Endothelial cell of umbilical vein (primary cell): ENCODE measurements at regions not wholly inside any gene's neighbourhood (a gene's known extent, or its start where the extent isn't known, plus 50 kb on each side); places are given as distances from the start of the nearest gene placed in this dataset.

Experiments used
- BruUV-seq: library from RNA; stranded (reverse); fragments of 400-500 nt; replicated peaks from 2 replicates; lab custom pipeline; 2021; lab: Mats Ljungman, UMichigan
- CTCF ChIA-PET: fragments of 300-600, 350-600 bp; sonication (Branson Sonifier 250); formaldehyde crosslinking; loops from one replicate; lab custom pipeline; 2021; ENCODE audit warnings: antibody characterized with exemption, inconsistent platforms; lab: Charles Lee
- POLR2A ChIA-PET: fragments of 300-600, 350-600 bp; sonication (Branson Sonifier 250); formaldehyde crosslinking; loops from one replicate; lab custom pipeline; 2021; ENCODE audit warnings: antibody characterized with exemption, inconsistent platforms; lab: Charles Lee
- DNase-seq: peaks from one replicate; pipeline ENCODE4 v3.0.0-alpha.2; 2011; ENCODE audit warnings: low read depth, low spot score
- FAIRE-seq: peaks from 2 replicates; lab custom pipeline; 2011; peaks lifted over from hg19 to GRCh38; lab: Jason Lieb, UNC
- H2AFZ ChIP-seq: 2 replicates; pipeline ENCODE4 v1.6.0; 2012; ENCODE audit warnings: low read depth, low read length, control low read depth, inconsistent platforms
- H3K27ac ChIP-seq: 2 replicates; pipeline ENCODE4 v1.5.1; 2011; ENCODE audit warnings: low read depth, mild to moderate bottlenecking, control low read depth, low read length, moderate library complexity; ENCODE audit not compliant: insufficient read depth
- H3K27me3 ChIP-seq, 2 experiments: 2 replicates each; pipeline versions ENCODE4 v1.6.0 to v1.6.1; 2011; ENCODE audit warnings: low read length in 2 of 2, mixed read lengths in 1 of 2; ENCODE audit not compliant: control insufficient read depth in 2 of 2, insufficient read depth in 2 of 2
- H3K36me3 ChIP-seq, 2 experiments: 2 replicates in 1 of 2; 3 replicates in 1 of 2; pipeline ENCODE4 v1.5.1; 2011; ENCODE audit warnings: low read length in 2 of 2, mild to moderate bottlenecking in 1 of 2, moderate library complexity in 1 of 2; ENCODE audit not compliant: control insufficient read depth in 2 of 2, insufficient read depth in 2 of 2; ENCODE audit errors: extremely low read depth in 1 of 2
- H3K4me1 ChIP-seq: 3 replicates; pipeline ENCODE4 v1.5.1; 2011; ENCODE audit warnings: mild to moderate bottlenecking, low read length; ENCODE audit not compliant: control insufficient read depth, insufficient read depth; ENCODE audit errors: extremely low read depth
- H3K4me2 ChIP-seq: 2 replicates; pipeline ENCODE4 v1.6.1; 2011; ENCODE audit warnings: low read length, control low read depth, mixed read lengths; ENCODE audit not compliant: insufficient read depth
- H3K4me3 ChIP-seq, 3 experiments: fragments of 200-600 bp in 1 of 3; sonication (generic), shearing (Covaris generic) in 1 of 3; replicated peaks in 1 of 3; 2 replicates each; pipeline ENCODE4 v1.5.1; 2011 to 2016; ENCODE audit warnings: control low read depth in 3 of 3, low read length in 3 of 3, mild to moderate bottlenecking in 2 of 3, inconsistent platforms in 1 of 3, low read depth in 1 of 3, moderate library complexity in 1 of 3; ENCODE audit not compliant: insufficient read depth in 1 of 3
- H3K79me2 ChIP-seq: 2 replicates; pipeline ENCODE4 v1.6.0; 2012; ENCODE audit warnings: low read length, inconsistent platforms; ENCODE audit not compliant: control insufficient read depth, insufficient read depth
- H3K9ac ChIP-seq: replicated peaks from 2 replicates; pipeline ENCODE3; 2011; ENCODE audit warnings: low read length, control low read depth; ENCODE audit not compliant: insufficient read depth; ENCODE audit errors: extremely low read depth
- H3K9me1 ChIP-seq: replicated peaks from 3 replicates; pipeline ENCODE4 v1.6.0; 2011; ENCODE audit warnings: mild to moderate bottlenecking, low read length; ENCODE audit not compliant: control insufficient read depth, insufficient read depth; ENCODE audit errors: extremely low read depth
- H3K9me3 ChIP-seq: replicated peaks from 2 replicates; pipeline ENCODE4 v1.5.1; 2012; ENCODE audit warnings: low read length, inconsistent platforms; ENCODE audit not compliant: control insufficient read depth, insufficient read depth
- H4K20me1 ChIP-seq: replicated peaks from 2 replicates; pipeline ENCODE3; 2011; ENCODE audit warnings: mild to moderate bottlenecking, low read length; ENCODE audit not compliant: control insufficient read depth, insufficient read depth; ENCODE audit errors: extremely low read depth
- EZH2 ChIP-seq: IDR thresholded peaks from 2 replicates; pipeline ENCODE4 v1.6.1; 2012; ENCODE audit warnings: borderline replicate concordance, low read depth, mild to moderate bottlenecking, moderate library complexity, low read length, inconsistent platforms; ENCODE audit not compliant: severe bottlenecking
- FOS ChIP-seq: IDR thresholded peaks from 2 replicates; pipeline ENCODE4 v1.6.1; 2011; ENCODE audit warnings: mild to moderate bottlenecking, low read length, moderate library complexity, borderline replicate concordance; ENCODE audit not compliant: insufficient read depth
- GATA2 ChIP-seq: IDR thresholded peaks from 2 replicates; pipeline ENCODE4 v1.7.0; 2011; ENCODE audit warnings: low read depth, mild to moderate bottlenecking, moderate library complexity, mixed read lengths, low read length; ENCODE audit not compliant: insufficient read length, insufficient read depth
- JUN ChIP-seq: IDR thresholded peaks from 2 replicates; pipeline ENCODE4 v1.6.1; 2011; ENCODE audit warnings: borderline replicate concordance, low read depth; ENCODE audit not compliant: insufficient read length, insufficient read depth
- MYC ChIP-seq: IDR thresholded peaks from one replicate; pipeline ENCODE4 v1.6.1; 2011; ENCODE audit warnings: mild to moderate bottlenecking, low read depth, low read length
- POLR2A ChIP-seq: IDR thresholded peaks from 2 replicates; pipeline ENCODE4 v1.6.1; 2012; ENCODE audit warnings: low read depth, mild to moderate bottlenecking, control low read depth, low read length
- POLR2AphosphoS5 ChIP-seq: IDR thresholded peaks from 2 replicates; pipeline ENCODE4 v1.6.1; 2012; ENCODE audit warnings: low read depth, mild to moderate bottlenecking, control low read depth, low read length, moderate library complexity; ENCODE audit not compliant: insufficient read depth
- dilution Hi-C: fragments of 300-500 bp; cut with MboI; formaldehyde crosslinking; loops from one replicate; pipeline ENCODE4 v1.15.0; 2019; ENCODE audit warnings: low sequenced_read_pairs; ENCODE audit not compliant: extremely low pct_ligation_motif_present
- intact Hi-C: fragments of 100-400 bp; cut with micrococcal nuclease; formaldehyde crosslinking; loops from one replicate; pipeline ENCODE4 v1.10.0; 2022
- TF ChIP-seq, protein P1 (sequence below): IDR thresholded peaks from 2 replicates; pipeline ENCODE4 v1.6.1; 2011; ENCODE audit not compliant: insufficient read depth, insufficient read length
- TF ChIP-seq, protein P2 (sequence below), 2 donors: IDR thresholded peaks; 1 replicate in 1 of 2; 2 replicates in 1 of 2; pipeline ENCODE4 v1.5.1; 2011; ENCODE audit warnings: low read length in 2 of 2, mild to moderate bottlenecking in 2 of 2, moderate library complexity in 2 of 2, control low read depth in 1 of 2, inconsistent platforms in 1 of 2, low read depth in 1 of 2; ENCODE audit not compliant: insufficient read depth in 1 of 2; ENCODE audit errors: extremely low read depth in 1 of 2

DNA sequence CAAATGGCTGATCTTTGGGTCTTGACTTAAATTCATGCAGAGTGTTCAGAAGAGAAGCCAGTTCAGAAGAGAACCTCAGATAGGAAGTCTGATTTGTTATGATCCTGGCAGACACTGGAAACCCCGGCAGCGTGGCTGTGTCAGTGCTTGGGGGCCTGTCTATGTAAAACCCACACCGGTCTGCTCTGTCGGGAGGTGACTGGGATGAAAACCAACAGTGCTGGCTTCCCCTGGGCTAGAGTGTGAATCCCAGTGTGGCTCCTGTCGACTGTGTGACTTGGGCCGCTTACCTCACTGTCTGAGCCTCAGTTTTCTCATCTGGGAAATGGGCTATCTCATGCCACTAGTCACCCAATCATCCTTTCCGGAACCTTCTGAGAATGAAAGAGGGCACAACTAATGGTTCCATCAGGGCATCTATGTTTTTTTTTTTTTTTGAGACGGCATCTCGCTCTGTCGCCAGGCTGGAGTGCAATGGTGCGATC is 92.4 kb downstream of the FOXL1 start:
- intact Hi-C loops: no loop called here
- Histone ChIP-seq H3K4me2 (no peak overlapping the region), H3K27me3 (no peaks in the 10 kb centered on the region), H4K20me1 (no peaks in the 10 kb centered on the region), H3K27ac (no peak overlapping the region), H3K9me1 (no peaks in the 10 kb centered on the region), H3K36me3 (no peaks in the 10 kb centered on the region), H3K9ac (no peak overlapping the region), H3K9me3 (no peaks in the 10 kb centered on the region), H2AFZ (no peak overlapping the region), H3K4me1 (peaks cover 30% of the 10 kb centered on the region), H3K79me2 (no peaks in the 10 kb centered on the region), H3K4me3 (no peak overlapping the region)
- FAIRE-seq (no peak), DNase-seq (no peak)
- no peak for TF ChIP-seq POLR2A
- no peak for TF ChIP-seq GATA2
- no peak for TF ChIP-seq POLR2AphosphoS5
- TF ChIP-seq MYC: no peak
- TF ChIP-seq, protein P1, sequence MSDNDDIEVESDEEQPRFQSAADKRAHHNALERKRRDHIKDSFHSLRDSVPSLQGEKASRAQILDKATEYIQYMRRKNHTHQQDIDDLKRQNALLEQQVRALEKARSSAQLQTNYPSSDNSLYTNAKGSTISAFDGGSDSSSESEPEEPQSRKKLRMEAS: no peak
- TF ChIP-seq FOS: no peak
- TF ChIP-seq, protein P2, sequence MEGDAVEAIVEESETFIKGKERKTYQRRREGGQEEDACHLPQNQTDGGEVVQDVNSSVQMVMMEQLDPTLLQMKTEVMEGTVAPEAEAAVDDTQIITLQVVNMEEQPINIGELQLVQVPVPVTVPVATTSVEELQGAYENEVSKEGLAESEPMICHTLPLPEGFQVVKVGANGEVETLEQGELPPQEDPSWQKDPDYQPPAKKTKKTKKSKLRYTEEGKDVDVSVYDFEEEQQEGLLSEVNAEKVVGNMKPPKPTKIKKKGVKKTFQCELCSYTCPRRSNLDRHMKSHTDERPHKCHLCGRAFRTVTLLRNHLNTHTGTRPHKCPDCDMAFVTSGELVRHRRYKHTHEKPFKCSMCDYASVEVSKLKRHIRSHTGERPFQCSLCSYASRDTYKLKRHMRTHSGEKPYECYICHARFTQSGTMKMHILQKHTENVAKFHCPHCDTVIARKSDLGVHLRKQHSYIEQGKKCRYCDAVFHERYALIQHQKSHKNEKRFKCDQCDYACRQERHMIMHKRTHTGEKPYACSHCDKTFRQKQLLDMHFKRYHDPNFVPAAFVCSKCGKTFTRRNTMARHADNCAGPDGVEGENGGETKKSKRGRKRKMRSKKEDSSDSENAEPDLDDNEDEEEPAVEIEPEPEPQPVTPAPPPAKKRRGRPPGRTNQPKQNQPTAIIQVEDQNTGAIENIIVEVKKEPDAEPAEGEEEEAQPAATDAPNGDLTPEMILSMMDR (IDR thresholded peaks at IDR 0.05; ENCODE audit: extremely low read depth in 1 of 2, insufficient read depth in 1 of 2, low read depth in 1 of 2, low read length in 2 of 2): no peak
- no peak for TF ChIP-seq JUN
- TF ChIP-seq EZH2: no peak
- ChIA-PET POLR2A (no interaction called here), CTCF (no interaction called here)
- BruUV-seq: no TSS peak
- dilution Hi-C loops: no loop called here
